ENCODE measurements at regions not wholly inside any gene's neighbourhood (a gene's known extent, or its start where the extent isn't known, plus 50 kb on each side); places are given as distances from the start of the nearest gene placed in this dataset.

GRCh38 chrX:45689971-45690370 lies 489.3 kb upstream of the DIPK2B start:
- TF ChIP-seq CTCF (IDR thresholded peaks at IDR 0.05; ENCODE audit: insufficient read depth, low read depth, low read length), result no peak
- DNase-seq (ENCODE audit: low read depth), result no peak
- no peak overlapping the region for H3K4me3 ChIP-seq (ENCODE audit: low read depth, low read length)

GRCh38 chrX:45683914-45684313 lies 483.2 kb upstream of the DIPK2B start:
- TF ChIP-seq CTCF (IDR thresholded peaks at IDR 0.05; ENCODE audit: insufficient read depth, low read depth, low read length), result no peak
- no peak overlapping the region for H3K4me3 ChIP-seq (ENCODE audit: low read depth, low read length)
- no peak for DNase-seq (ENCODE audit: low read depth)

- no peak for DNase-seq (ENCODE audit: low read depth)
- TF ChIP-seq CTCF (IDR thresholded peaks at IDR 0.05; ENCODE audit: insufficient read depth, low read depth, low read length), result no peak
- H3K4me3 ChIP-seq (ENCODE audit: low read depth, low read length), result no peak overlapping the region
These were observed 481.2 kb upstream of the DIPK2B start for GRCh38 chrX:45681891-45682290.

- no peak for TF ChIP-seq CTCF (IDR thresholded peaks at IDR 0.05; ENCODE audit: insufficient read depth, low read depth, low read length)
- DNase-seq (ENCODE audit: low read depth), result peak; percentile 67
- H3K4me3 ChIP-seq (ENCODE audit: low read depth, low read length), result no peak overlapping the region
These were observed 469.2 kb upstream of the DIPK2B start for GRCh38 chrX:45669715-45670340.

- H3K4me3 ChIP-seq (ENCODE audit: low read depth, low read length), result no peak overlapping the region
- DNase-seq (ENCODE audit: low read depth), result peak; percentile 52
- TF ChIP-seq CTCF (IDR thresholded peaks at IDR 0.05; ENCODE audit: insufficient read depth, low read depth, low read length), result no peak
These were observed 468.2 kb upstream of the DIPK2B start for GRCh38 chrX:45668686-45669443.

GRCh38 chrX:45667666-45668065 lies 467.0 kb upstream of the DIPK2B start:
- DNase-seq (ENCODE audit: low read depth), result no peak
- no peak overlapping the region for H3K4me3 ChIP-seq (ENCODE audit: low read depth, low read length)
- TF ChIP-seq CTCF (IDR thresholded peaks at IDR 0.05; ENCODE audit: insufficient read depth, low read depth, low read length), result no peak
